Activated naive CD8-positive, alpha-beta T cell treated with anti-CD3 and anti-CD28 coated beads, Interleukin-2, amount 10 ng/mL, durations not matched to agents 7 days and 5 days (primary cell): ENCODE measurements at regions not wholly inside any gene's neighbourhood (a gene's known extent, or its start where the extent isn't known, plus 50 kb on each side); places are given as distances from the start of the nearest gene placed in this dataset.
A peak's percentile ranks its signal among the peaks of the same experiment; 100 is the strongest.

ENCODE experiments used
- ATAC-seq: fragments of 150-1000 bp; cut with Tn5 transposase; one replicate; pipeline ENCODE4 v1.10.0; 2021; ENCODE audit warnings: low read depth, moderate library complexity
- POLR2A ChIA-PET: fragments of 350-600 bp; sonication (Branson Sonifier 250); formaldehyde crosslinking; loops from one replicate; lab custom pipeline; 2021; ENCODE audit warnings: antibody characterized with exemption; lab: Charles Lee
- DNase-seq: peaks from one replicate; pipeline ENCODE4 v3.0.0; 2021
- H3K27ac Mint-ChIP-seq: one replicate; pipeline ENCODE4 v1.8.0; 2022; ENCODE audit warnings: mild to moderate bottlenecking, mixed read lengths
- H3K27me3 Mint-ChIP-seq: one replicate; pipeline ENCODE4 v1.8.0; 2022; ENCODE audit warnings: mild to moderate bottlenecking, moderate library complexity, mixed read lengths
- H3K36me3 Mint-ChIP-seq: one replicate; pipeline ENCODE4 v1.8.0; 2021; ENCODE audit warnings: mild to moderate bottlenecking, mixed read lengths
- H3K4me1 Mint-ChIP-seq: one replicate; pipeline ENCODE4 v1.8.0; 2021; ENCODE audit warnings: mixed read lengths
- H3K4me3 Mint-ChIP-seq: one replicate; pipeline ENCODE4 v1.8.0; 2022; ENCODE audit warnings: mild to moderate bottlenecking, moderate library complexity, mixed read lengths
- H3K9me3 Mint-ChIP-seq: one replicate; pipeline ENCODE4 v1.8.0; 2021; ENCODE audit warnings: mixed read lengths

DNA sequence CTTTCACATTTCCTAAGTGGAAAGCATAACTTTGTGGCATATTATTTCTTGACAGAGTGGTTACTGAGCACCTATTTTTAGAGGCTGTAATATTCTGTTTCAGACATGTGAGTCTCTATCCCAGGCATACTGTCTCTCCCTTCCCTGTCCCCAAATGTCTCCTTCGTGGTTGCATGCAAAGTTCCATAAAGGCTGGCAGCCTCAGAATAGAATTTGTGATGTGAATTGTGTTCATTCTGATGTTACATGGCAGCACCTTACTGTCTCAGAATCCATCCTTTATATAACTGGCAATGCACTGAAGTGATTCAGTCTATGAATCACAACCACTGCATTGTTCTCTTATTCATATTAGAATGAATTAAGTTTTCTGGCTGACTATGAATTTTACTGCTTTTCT lies 89.0 kb upstream of the SLC7A1 start:
- peaks cover 2% of the 10 kb centered on the region for H3K27me3 Mint-ChIP-seq
- H3K36me3 Mint-ChIP-seq, result no peaks in the 10 kb centered on the region
- H3K4me3 Mint-ChIP-seq, result no peak overlapping the region
- POLR2A ChIA-PET, result no interaction called here
- no peaks in the 10 kb centered on the region for H3K9me3 Mint-ChIP-seq
- no peak overlapping the region for H3K27ac Mint-ChIP-seq
- no peak for ATAC-seq
- DNase-seq, result no peak
- H3K4me1 Mint-ChIP-seq, result no peaks in the 10 kb centered on the region

GRCh38 chr13:29683041-29683440 lies 87.6 kb upstream of the SLC7A1 start:
- POLR2A ChIA-PET, result no interaction called here
- Mint-ChIP-seq H3K27me3 (peaks cover 4% of the 10 kb centered on the region), H3K27ac (no peak overlapping the region), H3K4me1 (no peaks in the 10 kb centered on the region), H3K4me3 (no peak overlapping the region), H3K9me3 (no peaks in the 10 kb centered on the region), H3K36me3 (no peaks in the 10 kb centered on the region)
- DNase-seq (no peak), ATAC-seq (no peak)

GRCh38 chr13:29681864-29682263 lies 86.4 kb upstream of the SLC7A1 start:
- Mint-ChIP-seq H3K27ac (no peak overlapping the region), H3K4me1 (no peaks in the 10 kb centered on the region), H3K36me3 (no peaks in the 10 kb centered on the region), H3K4me3 (no peak overlapping the region), H3K27me3 (peaks cover 4% of the 10 kb centered on the region), H3K9me3 (no peaks in the 10 kb centered on the region)
- DNase-seq, result no peak
- POLR2A ChIA-PET, result no interaction called here
- no peak for ATAC-seq

GRCh38 chr13:29679396-29680053 lies 84.0 kb upstream of the SLC7A1 start:
- H3K36me3 Mint-ChIP-seq, result no peaks in the 10 kb centered on the region
- no peak overlapping the region for H3K27ac Mint-ChIP-seq
- H3K27me3 Mint-ChIP-seq, result peaks cover 5% of the 10 kb centered on the region
- H3K9me3 Mint-ChIP-seq, result no peaks in the 10 kb centered on the region
- POLR2A ChIA-PET, result no interaction called here
- DNase-seq (no peak), ATAC-seq (no peak)
- no peak overlapping the region for H3K4me3 Mint-ChIP-seq
- H3K4me1 Mint-ChIP-seq, result no peaks in the 10 kb centered on the region

GRCh38 chr13:29677627-29678026 lies 82.1 kb upstream of the SLC7A1 start:
- POLR2A ChIA-PET, result no interaction called here
- peaks cover 5% of the 10 kb centered on the region for H3K27me3 Mint-ChIP-seq
- no peaks in the 10 kb centered on the region for H3K36me3 Mint-ChIP-seq
- H3K4me1 Mint-ChIP-seq, result no peaks in the 10 kb centered on the region
- no peak overlapping the region for H3K27ac Mint-ChIP-seq
- ATAC-seq (no peak), DNase-seq (no peak)
- no peak overlapping the region for H3K4me3 Mint-ChIP-seq
- H3K9me3 Mint-ChIP-seq, result no peaks in the 10 kb centered on the region

GRCh38 chr13:29676941-29677452 lies 81.5 kb upstream of the SLC7A1 start:
- ATAC-seq, result no peak
- Mint-ChIP-seq H3K36me3 (no peaks in the 10 kb centered on the region), H3K27ac (no peak overlapping the region), H3K9me3 (no peaks in the 10 kb centered on the region), H3K4me1 (no peaks in the 10 kb centered on the region), H3K4me3 (no peak overlapping the region), H3K27me3 (peaks cover 5% of the 10 kb centered on the region)
- DNase-seq, result no peak
- POLR2A ChIA-PET, result no interaction called here

DNA sequence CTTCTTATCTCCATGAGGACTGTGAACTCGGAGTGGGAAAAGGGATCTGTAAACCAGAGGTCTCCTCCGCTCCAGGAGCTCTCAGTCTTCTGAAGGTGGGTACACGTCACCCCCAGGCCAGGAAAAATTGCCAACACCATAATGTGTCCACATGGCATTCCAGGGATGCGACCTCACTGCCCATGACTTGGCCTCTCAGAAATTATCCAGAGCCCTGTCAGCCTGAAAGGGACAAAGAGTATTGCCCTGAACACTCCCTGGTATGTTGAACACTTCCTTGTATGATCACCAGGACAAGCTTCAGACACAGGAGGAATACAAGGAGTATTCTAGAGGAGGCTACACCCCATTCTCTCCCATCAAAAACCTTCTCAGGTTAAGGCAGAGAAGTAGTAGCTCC lies 81.0 kb upstream of the SLC7A1 start:
- H3K9me3 Mint-ChIP-seq, result no peaks in the 10 kb centered on the region
- no peak for DNase-seq
- POLR2A ChIA-PET, result no interaction called here
- H3K27ac Mint-ChIP-seq, result no peak overlapping the region
- no peaks in the 10 kb centered on the region for H3K4me1 Mint-ChIP-seq
- no peak overlapping the region for H3K4me3 Mint-ChIP-seq
- H3K27me3 Mint-ChIP-seq, result peaks cover 5% of the 10 kb centered on the region
- H3K36me3 Mint-ChIP-seq, result no peaks in the 10 kb centered on the region
- ATAC-seq, result no peak

DNA sequence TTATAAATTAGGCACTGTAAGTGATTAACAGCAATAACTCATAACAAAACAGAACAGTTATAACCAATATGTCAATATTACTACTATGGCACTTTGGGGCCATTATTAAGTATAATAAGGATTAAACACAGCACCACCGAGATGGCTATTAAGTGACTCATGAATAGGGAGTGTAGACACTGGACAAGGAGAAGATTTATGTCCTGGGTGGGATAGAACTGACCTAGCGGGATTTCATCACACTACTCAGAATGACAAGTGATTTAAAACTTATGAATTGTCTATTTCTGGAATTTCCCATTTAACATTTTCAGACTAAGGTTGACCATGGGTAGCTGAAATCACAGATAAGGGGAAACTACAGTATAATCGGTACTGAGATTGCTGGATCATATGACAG lies 79.0 kb upstream of the SLC7A1 start:
- no peaks in the 10 kb centered on the region for H3K9me3 Mint-ChIP-seq

DNA sequence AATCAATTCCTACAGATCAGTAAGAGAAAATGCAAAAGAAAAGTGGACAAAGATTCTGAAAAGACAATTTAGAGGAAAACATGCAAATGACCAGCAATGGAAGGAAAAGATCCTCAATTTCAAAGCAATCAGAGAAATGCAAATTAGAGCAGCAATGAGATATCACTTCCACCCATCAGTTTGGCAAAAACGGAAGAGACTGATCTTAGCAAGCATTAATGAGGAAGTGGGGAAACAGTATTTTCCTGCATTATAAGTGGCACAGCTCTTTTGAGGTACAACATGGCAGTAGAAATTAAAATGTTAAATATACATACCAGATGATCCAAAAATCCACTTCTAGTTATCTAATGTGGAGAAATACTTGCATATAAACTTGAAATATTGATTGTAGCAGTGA lies 69.1 kb upstream of the SLC7A1 start:
- Mint-ChIP-seq H3K9me3 (peaks cover 15% of the 10 kb centered on the region), H3K27me3 (peaks cover 20% of the 10 kb centered on the region), H3K4me1 (no peaks in the 10 kb centered on the region), H3K27ac (no peak overlapping the region), H3K4me3 (no peak overlapping the region), H3K36me3 (peaks cover 2% of the 10 kb centered on the region)
- ATAC-seq, result no peak
- no peak for DNase-seq
- POLR2A ChIA-PET, result no interaction called here

More for the DNA sequence above, 79.0 kb upstream of the SLC7A1 start:
- no peak for DNase-seq
- no peak overlapping the region for H3K4me3 Mint-ChIP-seq
- H3K36me3 Mint-ChIP-seq, result no peaks in the 10 kb centered on the region
- H3K27ac Mint-ChIP-seq, result no peak overlapping the region
- no peak for ATAC-seq
- POLR2A ChIA-PET, result no interaction called here
- peaks cover 4% of the 10 kb centered on the region for H3K27me3 Mint-ChIP-seq
- no peaks in the 10 kb centered on the region for H3K4me1 Mint-ChIP-seq

DNA sequence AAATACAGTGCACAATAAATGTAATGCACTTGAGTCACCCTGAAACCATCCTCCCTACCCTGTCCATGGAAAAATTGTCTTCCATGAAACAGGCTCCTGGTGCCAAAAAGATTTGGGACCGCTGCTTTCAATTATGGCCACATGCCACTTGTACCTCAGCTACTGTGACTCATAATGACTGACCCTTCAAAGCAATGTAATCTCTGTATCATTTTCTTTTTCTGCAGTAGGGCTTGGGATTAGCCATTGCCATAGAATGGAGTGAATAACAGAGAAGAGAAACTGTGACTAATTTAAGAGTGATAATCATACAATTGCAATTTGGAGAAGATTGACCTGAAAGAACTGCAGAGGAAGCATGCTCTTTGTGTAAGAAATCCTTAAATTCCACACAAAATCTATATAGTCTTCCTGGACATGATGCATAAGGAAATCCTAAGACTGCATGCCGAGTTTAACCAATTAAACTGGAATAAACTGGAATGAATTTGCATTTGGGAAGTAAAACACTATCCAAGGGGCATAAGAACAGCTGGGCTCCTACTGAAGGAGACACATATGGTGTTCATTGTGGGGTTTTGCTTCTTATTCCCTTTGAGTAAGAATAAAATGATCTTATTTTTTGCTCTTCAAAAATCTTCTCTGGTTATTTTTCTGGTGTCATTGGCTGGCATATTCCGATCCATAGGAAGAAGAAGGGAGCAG lies 59.5 kb upstream of the SLC7A1 start:
- H3K27me3 Mint-ChIP-seq, result peaks cover 2% of the 10 kb centered on the region
- no peak overlapping the region for H3K4me3 Mint-ChIP-seq
- ATAC-seq (no peak), DNase-seq (no peak)
- no peaks in the 10 kb centered on the region for H3K4me1 Mint-ChIP-seq
- H3K9me3 Mint-ChIP-seq, result peaks cover 9% of the 10 kb centered on the region
- H3K27ac Mint-ChIP-seq, result no peak overlapping the region
- POLR2A ChIA-PET, result no interaction called here
- H3K36me3 Mint-ChIP-seq, result peaks cover 3% of the 10 kb centered on the region

GRCh38 chr13:29654384-29654783 lies 58.9 kb upstream of the SLC7A1 start:
- POLR2A ChIA-PET, result no interaction called here
- DNase-seq (no peak), ATAC-seq (no peak)
- H3K9me3 Mint-ChIP-seq, result peaks cover 6% of the 10 kb centered on the region
- H3K27ac Mint-ChIP-seq, result no peak overlapping the region
- H3K4me3 Mint-ChIP-seq, result no peak overlapping the region
- no peaks in the 10 kb centered on the region for H3K27me3 Mint-ChIP-seq
- no peaks in the 10 kb centered on the region for H3K36me3 Mint-ChIP-seq
- no peaks in the 10 kb centered on the region for H3K4me1 Mint-ChIP-seq

DNA sequence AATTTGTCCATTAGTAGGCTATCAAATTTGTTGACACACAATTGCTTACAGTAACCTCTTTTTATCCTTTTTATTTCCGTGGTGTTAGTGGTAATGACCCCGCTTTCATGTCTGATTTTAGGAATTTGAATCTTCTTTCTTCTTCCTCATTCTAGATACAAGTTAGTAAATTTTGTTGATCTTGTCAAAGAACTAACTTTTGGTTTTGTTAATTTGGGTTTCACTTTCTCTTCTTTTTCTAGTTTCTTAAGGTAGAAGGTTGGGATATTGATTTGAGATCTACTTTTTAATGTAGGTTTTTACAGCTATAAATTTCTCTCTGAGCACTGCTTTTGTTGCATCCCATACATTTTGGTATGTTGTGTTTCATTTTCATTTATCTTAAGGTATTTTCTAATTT lies 53.3 kb upstream of the SLC7A1 start:
- no peak for ATAC-seq
- no peaks in the 10 kb centered on the region for H3K27me3 Mint-ChIP-seq
- POLR2A ChIA-PET, result no interaction called here
- H3K9me3 Mint-ChIP-seq, result no peaks in the 10 kb centered on the region
- H3K4me3 Mint-ChIP-seq, result peak overlapping the region; percentile 72
- peaks cover 2% of the 10 kb centered on the region for H3K36me3 Mint-ChIP-seq
- H3K4me1 Mint-ChIP-seq, result peaks cover 9% of the 10 kb centered on the region
- peak overlapping the region; percentile 58 for H3K27ac Mint-ChIP-seq
- no peak for DNase-seq
